AG04449 (cell line): ENCODE measurements at regions not wholly inside any gene's neighbourhood (a gene's known extent, or its start where the extent isn't known, plus 50 kb on each side); places are given as distances from the start of the nearest gene placed in this dataset.
"Not testable (repeated sequence)": the region's sequence is repeated elsewhere in the genome, so short reads cannot be mapped to it uniquely, and the experiment has no call there.

ENCODE experiments used
- CTCF ChIA-PET: fragments of 350-600 bp; formaldehyde crosslinking; extraction: SDS; loops from one replicate; lab custom pipeline; 2021; ENCODE audit warnings: antibody characterized with exemption; lab: Yijun Ruan, JAX
- POLR2A ChIA-PET: fragments of 400-600, 350-600 bp; formaldehyde crosslinking; extraction: SDS; loops from one replicate; lab custom pipeline; 2020; ENCODE audit warnings: antibody characterized with exemption, inconsistent platforms; lab: Yijun Ruan, JAX
- DNase-seq: peaks from one replicate; pipeline ENCODE4 v3.0.0-alpha.2; 2010; ENCODE audit warnings: low read depth, low spot score
- H3K4me3 ChIP-seq: 2 replicates; pipeline ENCODE4 v1.5.1; 2011; ENCODE audit warnings: low read depth, mild to moderate bottlenecking, control low read depth, low read length
- TF ChIP-seq, protein P1 (sequence below): IDR thresholded peaks from one replicate; pipeline ENCODE4 v1.5.1; 2011; ENCODE audit warnings: mild to moderate bottlenecking, moderate library complexity, low read length, control low read depth, inconsistent platforms; ENCODE audit not compliant: insufficient read depth; ENCODE audit errors: missing control alignments

- CTCF ChIA-PET = no interaction called here
- POLR2A ChIA-PET = no interaction called here
- H3K4me3 ChIP-seq = no peak overlapping the region
- TF ChIP-seq, protein P1, sequence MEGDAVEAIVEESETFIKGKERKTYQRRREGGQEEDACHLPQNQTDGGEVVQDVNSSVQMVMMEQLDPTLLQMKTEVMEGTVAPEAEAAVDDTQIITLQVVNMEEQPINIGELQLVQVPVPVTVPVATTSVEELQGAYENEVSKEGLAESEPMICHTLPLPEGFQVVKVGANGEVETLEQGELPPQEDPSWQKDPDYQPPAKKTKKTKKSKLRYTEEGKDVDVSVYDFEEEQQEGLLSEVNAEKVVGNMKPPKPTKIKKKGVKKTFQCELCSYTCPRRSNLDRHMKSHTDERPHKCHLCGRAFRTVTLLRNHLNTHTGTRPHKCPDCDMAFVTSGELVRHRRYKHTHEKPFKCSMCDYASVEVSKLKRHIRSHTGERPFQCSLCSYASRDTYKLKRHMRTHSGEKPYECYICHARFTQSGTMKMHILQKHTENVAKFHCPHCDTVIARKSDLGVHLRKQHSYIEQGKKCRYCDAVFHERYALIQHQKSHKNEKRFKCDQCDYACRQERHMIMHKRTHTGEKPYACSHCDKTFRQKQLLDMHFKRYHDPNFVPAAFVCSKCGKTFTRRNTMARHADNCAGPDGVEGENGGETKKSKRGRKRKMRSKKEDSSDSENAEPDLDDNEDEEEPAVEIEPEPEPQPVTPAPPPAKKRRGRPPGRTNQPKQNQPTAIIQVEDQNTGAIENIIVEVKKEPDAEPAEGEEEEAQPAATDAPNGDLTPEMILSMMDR = no peak
- no peak for DNase-seq
These were observed 674.3 kb downstream of the STK39 start for GRCh38 chr2:167572883-167573619.

GRCh38 chr2:167570370-167570769 lies 677.0 kb downstream of the STK39 start:
- TF ChIP-seq, protein P1 = no peak

GRCh38 chr2:167563885-167564619 lies 675.8 kb downstream of the XIRP2 start:
- H3K4me3 ChIP-seq, DNase-seq, CTCF ChIA-PET, POLR2A ChIA-PET: not testable (repeated sequence)

More at GRCh38 chr2:167570370-167570769, 677.0 kb downstream of the STK39 start:
- POLR2A ChIA-PET = no interaction called here
- no peak for DNase-seq
- no peak overlapping the region for H3K4me3 ChIP-seq
- CTCF ChIA-PET = no interaction called here

DNA sequence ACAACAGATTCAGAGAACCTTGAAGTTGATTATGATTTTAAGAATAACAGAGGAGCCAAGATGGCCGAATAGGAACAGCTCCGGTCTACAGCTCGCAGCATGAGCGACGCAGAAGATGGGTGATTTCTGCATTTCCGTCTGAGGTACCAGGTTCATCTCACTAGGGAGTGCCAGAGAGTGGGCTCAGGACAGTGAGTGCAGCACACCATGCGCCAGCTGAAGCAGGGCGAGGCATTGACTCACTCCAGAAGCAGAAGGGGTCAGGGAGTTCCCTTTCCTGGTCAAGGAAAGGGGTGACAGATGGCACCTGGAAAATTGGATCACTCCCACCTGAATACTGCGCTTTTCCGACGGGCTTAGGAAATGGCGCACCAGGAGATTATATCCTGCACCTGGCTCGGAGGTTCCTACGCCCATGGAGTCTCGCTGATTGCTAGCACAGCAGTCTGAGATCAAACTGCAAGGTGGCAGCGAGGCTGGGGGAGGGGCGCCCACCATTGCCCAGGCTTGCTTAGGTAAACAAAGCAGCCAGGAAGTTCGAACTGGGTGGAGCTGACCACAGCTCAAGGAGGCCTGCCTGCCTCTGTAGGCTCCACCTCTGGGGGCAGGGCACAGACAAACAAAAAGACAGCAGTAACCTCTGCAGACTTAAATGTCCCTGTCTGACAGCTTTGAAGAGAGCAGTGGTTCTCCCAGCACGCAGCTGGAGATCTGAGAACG lies 670.2 kb downstream of the XIRP2 start:
- CTCF ChIA-PET, DNase-seq, POLR2A ChIA-PET, H3K4me3 ChIP-seq: not testable (repeated sequence)

- TF ChIP-seq, protein P1 = no peak
- no peak for DNase-seq
- ChIA-PET POLR2A (no interaction called here), CTCF (no interaction called here)
- no peak overlapping the region for H3K4me3 ChIP-seq
These were observed 666.9 kb downstream of the XIRP2 start for GRCh38 chr2:167555098-167555720.

GRCh38 chr2:167553635-167554034 lies 665.4 kb downstream of the XIRP2 start:
- CTCF ChIA-PET = no interaction called here
- TF ChIP-seq, protein P1 = no peak
- POLR2A ChIA-PET = no interaction called here
- no peak for DNase-seq
- no peak overlapping the region for H3K4me3 ChIP-seq

DNA sequence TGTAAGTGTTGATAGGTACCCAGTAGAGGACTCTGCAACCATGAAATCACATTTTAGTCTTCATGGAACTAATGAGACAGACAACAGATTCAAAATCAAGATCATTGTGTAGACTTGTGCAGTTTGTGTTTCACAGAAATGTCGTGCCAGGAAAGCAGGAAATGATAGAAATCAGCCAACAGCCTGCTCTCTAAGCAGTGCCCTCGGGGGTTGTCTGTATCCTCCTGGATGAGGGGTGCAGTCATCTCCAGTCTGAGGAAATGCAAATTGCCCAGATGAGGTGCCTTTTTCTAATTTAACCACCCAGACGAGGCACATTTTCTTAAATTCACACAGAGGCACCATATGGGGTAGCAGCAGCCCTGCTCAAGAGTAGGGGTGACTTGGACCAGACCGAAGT lies 663.1 kb downstream of the XIRP2 start:
- DNase-seq = no peak
- H3K4me3 ChIP-seq = no peak overlapping the region
- CTCF ChIA-PET = no interaction called here
- TF ChIP-seq, protein P1 = no peak
- POLR2A ChIA-PET = no interaction called here
